ENCODE measurements at regions not wholly inside any gene's neighbourhood (a gene's known extent, or its start where the extent isn't known, plus 50 kb on each side); places are given as distances from the start of the nearest gene placed in this dataset.
"Not testable (repeated sequence)": the region's sequence is repeated elsewhere in the genome, so short reads cannot be mapped to it uniquely, and the experiment has no call there.

DNA sequence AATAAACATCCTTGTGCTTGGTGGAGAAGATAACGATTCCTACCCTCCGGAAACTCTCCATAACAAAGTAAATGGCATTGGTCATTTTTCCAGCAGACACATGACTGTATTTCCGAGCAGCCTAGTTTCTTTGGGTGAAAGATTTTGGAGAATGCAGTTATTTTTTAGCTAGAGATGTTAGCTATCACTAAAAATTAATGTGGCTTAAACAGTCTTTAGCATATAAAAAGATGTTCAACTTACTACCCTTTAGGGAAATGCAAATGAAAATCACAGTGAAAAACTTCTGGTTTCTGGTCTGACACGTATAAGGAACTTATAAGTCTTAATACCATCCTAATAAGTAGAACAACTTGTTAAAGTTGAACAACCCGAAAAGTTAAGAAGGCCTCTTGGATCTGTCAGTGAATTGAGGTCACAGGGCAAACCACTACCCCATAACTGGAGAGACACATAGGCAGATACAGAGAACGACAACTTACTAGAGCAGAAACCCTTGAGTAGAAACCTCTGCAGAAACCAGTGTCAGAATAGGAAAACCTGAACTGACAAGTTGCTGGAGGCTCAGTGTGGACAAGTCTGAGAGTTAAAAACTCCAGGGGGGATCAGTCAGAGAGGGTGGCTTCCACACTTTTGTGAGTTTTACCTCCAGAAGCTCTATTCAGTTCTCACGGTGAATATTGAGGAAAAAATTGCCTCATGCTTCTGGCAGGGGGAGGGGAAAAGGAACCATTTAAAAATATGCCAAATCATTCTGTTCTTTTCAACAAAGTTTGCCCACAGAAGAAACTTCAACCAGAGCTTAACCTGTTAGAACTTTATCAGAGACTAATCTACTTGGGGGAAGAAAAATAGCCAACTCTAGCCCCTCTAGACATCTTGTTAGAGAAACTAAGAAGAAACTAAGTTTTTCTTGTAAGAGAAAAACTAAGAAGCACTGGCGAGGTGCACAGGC lies 325.2 kb upstream of the RPS23 start:
- DNase-seq (ENCODE audit: low read depth): no peak

DNA sequence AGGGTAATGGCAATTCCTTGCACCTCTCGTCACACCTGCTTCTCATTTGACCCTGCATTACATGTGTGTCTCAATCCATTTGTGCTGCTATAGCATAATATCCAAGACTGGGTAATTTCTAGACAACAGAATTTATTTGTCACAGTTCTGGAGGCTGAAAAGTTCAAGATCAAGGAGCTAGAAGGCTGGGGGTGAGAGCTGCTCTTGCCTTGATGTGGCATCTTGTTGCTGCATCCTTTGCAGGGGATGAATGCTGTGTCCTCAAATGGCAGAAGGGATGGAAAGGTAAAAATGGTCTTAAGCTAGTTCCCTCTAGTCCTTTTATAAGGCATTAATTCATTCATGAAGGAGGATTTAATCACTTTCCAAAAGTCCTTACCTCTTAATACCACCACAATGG lies 323.7 kb upstream of the RPS23 start:
- DNase-seq (ENCODE audit: low read depth): no peak

DNA sequence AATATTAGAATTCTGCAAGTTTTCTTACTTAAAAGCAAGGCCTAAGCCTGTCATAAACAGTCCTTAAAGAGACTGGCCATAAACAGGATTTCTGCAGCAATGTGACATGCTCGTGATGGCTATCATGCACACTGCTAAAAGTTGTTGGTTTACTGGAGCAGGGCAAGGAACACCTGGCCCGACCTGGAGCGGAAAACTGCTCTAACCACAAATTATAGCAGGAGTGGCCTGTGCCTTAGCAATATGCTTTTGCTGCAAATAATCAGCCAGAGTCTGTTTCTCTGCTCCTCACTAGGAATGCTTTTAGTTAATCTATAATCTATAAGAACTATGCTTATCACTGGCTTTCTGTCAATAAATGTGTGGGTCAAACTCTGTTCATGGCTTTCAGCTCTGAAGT lies 322.9 kb upstream of the RPS23 start:
- no peak for DNase-seq (ENCODE audit: low read depth)

DNA sequence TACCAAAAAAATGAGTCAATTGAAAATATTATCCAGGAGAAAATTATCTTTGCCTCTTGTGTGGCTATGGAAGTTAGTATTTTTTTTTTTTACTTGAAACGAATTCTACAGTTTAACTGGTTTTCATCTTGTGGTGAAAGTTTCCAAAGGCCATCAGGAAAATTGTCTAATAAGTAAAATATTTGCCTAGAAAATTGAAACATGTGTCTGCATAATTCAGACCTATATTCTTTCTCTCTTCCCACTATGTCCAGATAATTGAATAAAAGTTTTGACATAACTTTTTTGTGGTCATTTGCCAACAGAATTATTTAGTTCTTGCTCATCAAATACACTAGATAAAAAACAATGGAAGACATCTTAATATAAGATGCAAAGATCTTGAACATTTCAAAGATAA lies 321.5 kb upstream of the RPS23 start:
- DNase-seq (ENCODE audit: low read depth): no peak

DNA sequence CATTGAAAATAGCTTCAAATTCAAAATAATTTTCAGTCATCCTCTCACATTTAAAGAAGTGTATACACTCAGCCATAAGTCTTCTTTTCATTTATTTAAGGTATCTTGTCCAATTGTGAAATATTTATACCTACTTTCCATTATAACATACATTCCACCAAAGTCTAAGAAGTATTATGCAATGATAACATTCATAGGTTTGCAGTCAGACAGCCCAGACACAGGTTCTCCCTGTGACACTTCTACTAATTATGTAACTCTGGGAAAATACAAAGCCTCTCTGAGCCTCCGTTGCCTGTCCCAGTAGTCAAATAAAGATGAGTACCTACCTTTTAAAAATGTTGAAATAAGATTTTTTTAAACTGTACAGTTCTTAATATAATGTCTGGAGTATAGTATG lies 320.9 kb upstream of the RPS23 start:
- no peak for DNase-seq (ENCODE audit: low read depth)

DNA sequence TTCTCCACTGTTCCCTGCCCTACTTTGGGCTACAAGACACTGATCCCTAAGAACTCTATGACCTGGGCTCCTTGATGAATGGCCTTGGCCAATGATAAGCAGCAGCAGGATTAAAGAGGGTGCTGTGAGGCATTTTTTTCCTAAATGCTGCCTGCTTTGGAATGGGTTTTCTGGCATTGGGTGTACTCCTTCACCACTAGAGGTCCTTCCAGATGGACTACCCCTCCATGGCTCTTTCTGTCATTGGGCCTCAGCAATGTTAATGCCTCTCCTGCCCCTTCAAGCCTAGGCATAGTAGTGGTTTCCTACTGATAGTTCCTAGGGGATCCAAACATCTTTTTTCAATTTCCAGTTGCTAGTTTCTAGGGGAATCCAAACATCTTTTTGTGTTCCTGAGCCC lies 319.3 kb upstream of the RPS23 start:
- DNase-seq (ENCODE audit: low read depth): no peak

DNA sequence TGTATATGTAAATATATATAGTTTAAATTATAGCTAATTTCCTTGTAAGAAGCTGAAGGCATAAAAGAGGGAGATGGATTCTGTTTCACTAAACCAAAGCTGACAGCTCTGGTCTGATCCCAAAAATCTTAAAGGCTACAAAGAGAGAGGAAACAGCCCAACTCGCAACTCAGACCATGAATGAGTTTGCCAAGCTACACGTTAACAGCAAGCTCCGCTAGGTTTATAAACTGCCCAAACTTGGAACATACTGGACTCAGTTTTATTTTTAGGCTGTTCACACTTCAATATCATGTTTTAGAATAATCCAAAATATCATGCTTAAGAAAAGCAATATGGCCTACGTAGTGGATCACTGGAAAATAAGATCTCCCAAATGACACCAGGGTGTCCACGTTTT lies 318.3 kb upstream of the RPS23 start:
- DNase-seq (ENCODE audit: low read depth): no peak

DNA sequence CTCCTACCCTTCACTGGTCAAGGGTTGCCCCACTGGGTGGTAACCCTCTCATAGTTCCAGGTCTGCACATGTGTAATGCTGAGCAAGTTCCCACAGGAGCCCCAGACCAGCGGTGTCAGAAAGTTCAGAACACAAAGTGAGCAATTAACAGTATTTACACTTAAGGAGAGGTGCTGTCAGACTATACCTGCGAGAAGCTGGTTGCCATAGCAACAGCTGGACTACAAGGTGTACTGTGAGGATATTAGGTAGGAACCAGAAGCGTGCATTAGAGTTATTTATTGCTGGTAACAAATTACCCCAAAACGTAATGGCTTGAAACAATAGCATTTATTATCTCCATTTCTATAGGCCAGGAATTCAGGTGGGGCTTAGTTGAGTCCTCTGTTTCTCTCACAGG lies 317.0 kb upstream of the RPS23 start:
- no peak for DNase-seq (ENCODE audit: low read depth)

DNA sequence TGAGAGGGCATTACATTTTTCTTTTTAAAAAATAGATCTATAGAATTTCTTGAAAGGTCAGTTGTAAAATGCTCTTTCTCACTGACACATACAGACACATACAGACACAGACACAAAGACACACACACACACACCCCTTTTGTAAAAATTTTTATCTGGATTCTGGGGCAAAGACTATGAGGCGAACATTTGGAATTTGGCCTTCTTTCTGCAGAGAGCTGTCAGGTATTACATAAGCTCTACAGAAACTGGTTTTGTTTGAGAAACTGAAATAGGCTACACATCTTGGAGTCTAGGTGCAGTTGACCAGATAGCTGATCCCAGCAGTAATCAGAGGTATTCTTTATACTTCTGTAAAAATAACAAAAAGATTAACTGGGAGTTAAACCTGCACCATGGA lies 315.9 kb upstream of the RPS23 start:
- no peak for DNase-seq (ENCODE audit: low read depth)

DNA sequence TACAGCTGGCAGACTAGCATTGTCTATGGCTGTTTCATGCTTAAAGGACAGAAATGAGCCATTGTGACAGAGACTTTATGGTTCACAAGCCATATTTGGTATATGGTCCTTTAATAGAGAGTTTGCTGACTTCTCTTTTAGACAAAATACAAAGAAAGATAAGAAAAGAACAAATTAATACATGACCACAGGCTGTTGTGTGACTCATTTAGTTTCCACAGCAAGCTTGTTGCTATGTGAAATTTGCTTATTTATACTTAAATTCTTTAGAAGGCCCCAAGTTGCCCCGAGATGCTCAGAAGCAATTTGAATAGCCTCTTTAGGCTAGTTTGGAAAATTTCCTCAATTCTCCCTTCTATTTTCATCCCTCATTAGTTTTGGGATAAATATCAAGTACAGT lies 315.3 kb upstream of the RPS23 start:
- no peak for DNase-seq (ENCODE audit: low read depth)

DNA sequence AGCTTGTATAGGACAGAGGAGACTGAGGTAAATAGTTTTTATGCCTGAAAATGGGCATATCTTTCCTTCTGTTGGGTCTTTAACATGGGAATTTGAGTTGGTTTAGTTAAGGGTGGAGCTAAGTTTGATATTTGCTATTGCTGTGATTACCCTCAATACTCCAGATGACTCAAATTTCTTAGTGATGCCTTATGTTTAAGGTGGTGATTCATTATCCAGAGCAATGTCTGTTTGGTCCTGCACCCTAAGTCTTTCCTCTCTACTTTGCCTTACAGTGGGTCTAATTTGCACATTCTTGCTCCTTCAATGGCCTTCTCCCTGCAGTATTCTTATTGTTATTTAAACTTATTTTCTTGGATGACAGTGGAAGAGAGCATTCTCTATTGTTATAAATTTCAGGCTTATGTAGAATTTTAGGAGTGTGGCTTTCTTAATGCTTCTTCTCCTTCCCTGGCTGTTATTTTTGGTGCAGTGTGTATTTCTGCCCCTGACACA lies 312.9 kb upstream of the RPS23 start:
- no peak for DNase-seq (ENCODE audit: low read depth)

DNA sequence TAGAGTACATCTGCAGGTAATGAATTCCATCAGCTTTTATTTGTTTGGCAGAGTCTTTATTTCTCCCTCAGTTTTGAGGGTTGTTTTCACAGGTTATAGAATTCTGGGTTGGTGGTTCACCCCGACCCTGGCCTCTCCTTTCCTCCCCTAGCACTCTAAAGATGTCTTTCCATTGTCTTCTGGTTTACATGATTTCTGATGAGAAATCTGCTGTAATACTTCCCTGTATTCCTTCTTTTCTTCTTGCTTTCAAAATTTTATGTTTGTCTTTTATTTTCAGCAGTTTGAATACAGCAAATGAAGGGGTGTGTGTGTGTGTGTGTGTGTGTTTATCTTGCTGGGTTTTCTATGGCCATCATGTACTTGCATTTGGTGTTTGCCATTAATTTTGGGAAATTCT lies 312.0 kb upstream of the RPS23 start:
- no peak for DNase-seq (ENCODE audit: low read depth)

DNA sequence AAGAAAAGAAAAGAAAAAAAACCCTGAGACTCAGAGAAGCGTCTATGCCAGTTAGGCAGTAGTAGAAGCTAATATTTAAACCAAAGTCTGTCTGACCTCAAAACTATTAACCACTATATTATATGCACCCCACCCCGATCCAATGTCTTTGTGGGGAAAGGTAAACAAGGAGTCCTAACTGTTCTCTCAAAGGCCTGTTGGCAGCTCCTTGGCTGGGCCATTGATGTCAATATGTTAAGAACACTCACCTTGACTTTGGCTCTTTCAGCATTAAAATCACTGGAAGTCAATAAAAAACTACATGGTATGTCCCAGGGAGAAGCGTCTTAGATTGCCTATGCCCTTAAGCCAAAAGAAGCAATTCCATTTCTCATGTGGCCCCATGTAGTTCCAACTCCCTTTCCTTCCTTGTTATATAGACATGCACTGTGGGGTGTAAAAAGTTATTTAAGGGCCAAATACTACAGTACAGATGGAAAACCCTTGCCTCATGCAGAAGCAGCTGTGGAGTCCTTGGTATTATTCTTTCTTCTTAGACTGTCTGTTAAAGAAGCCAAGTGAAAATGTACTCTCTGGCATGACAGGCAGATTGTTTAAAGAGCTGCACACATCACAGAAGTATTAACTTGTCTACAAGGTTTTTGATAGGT lies 308.6 kb upstream of the RPS23 start:
- no peak for DNase-seq (ENCODE audit: low read depth)

DNA sequence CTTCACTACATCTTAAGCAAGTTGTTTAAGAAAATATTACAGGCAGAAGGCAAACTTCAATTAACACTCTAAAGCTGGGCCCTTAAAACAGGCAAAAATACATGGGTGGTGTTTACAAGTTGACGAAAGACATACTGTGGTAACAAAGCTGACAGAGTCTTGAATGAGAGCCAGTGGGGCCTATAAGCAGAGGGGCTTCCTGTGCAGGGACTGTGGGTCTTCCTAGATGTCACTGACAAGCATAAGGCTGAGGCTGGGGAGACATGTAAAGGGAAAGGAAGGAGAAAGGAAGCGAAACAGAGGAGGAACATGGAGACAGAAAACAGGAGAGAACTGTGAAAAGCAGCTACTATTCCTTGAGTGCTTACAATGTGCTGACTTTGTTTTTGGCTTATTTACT lies 308.0 kb upstream of the RPS23 start:
- no peak for DNase-seq (ENCODE audit: low read depth)

DNA sequence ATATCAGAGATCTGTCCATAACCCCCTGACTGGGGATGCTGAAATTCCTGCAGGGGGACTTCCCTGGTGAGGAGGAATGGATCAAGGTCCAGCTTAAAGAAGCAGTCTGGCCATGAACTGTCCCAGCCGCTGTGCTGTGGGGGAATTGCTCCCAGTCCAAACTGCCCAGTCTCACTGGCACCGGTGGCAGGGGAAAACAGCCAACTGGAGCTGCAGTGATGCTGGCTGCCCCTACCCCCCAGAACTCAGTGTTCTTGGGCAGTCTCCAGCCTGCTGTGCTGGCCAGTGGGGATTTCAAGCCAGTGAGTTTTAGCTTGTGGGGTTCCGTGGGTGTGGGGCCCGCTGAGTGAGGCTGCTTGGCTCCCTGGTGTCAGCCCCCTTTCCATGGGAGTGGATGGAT lies 306.5 kb upstream of the RPS23 start:
- no peak for DNase-seq (ENCODE audit: low read depth)

DNA sequence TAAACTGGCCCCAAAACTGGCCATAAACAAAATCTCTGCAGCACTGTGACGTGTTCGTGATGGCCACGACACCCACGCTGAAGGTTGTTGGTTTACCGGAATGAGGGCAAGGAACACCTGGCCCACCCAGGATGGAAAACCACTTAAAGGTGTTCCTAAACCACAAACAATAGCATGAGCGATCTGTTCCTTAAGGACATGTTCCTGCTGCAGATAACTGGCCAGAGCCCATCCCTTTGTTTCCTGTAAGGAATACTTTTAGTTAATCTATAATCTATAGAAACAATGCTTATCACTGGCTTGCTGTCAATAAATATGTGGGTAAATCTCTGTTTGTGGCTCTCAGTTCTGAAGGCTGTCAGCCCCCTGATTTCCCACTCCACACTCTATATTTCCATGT lies 305.2 kb upstream of the RPS23 start:
- DNase-seq (ENCODE audit: low read depth): not testable (repeated sequence)

DNA sequence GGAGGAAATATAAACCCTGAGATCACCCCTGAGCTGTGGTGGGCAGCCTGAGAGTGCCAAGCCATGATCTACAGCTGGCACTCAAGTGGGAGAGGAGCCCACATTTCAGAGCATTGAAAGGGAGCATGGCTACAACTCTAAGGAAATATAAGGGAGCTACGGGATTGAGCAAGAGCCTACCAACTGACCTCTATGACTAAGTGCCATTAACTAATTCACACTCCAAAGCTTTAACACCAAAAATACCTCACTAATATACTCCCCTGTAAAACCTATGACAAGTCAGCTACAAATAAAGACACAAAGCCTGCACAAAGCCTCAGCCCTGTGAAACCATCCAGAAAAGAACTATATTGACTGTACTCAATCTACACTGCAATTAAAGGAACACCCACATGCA lies 286.8 kb upstream of the RPS23 start:
- DNase-seq (ENCODE audit: low read depth): no peak

DNA sequence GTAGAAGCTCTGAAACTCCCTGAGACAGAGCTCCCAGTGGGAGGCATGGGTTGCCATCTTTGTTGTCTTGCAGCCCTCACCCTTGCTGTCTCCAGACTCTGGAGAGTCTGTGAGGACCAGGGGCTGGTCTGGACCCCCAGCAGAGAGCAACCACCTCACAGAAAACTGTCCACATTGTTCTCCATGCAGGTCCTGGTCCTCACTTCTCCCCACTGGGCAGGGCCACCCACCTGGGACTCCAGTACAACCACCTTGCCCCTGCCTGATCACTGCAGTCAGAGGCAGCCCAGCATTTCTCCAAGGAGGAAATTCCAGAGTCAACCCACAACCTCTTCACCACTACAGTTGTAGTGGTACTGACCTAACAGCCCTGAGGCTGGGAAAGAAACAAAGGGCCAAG lies 285.6 kb upstream of the RPS23 start:
- DNase-seq (ENCODE audit: low read depth): no peak

DNA sequence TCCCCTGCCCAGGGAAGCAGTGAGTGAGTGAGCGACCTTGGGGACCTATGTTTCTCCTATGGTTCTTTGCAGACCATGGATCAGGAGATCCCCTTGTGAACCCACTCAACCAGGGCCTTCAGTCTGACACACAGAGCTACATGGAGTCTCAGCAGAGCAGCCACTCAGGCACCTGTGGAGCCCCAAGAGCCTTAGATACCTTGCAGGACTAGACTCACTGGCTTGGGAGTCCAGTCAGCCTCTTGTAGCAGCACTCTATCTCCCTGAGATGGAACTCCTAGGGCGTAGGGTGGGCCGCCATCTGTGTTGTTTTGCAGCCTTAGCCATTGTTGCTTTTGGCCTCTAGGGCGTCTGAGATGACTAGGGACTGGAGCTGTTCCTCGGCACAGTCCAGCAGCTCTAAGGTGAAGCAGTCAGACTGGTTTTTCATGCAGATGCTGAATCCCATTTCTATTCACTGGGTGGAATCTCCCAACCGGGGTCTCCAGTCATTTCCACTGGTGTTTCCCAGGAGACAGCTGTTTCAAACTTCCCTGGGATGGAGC lies 284.6 kb upstream of the RPS23 start:
- DNase-seq (ENCODE audit: low read depth): no peak

DNA sequence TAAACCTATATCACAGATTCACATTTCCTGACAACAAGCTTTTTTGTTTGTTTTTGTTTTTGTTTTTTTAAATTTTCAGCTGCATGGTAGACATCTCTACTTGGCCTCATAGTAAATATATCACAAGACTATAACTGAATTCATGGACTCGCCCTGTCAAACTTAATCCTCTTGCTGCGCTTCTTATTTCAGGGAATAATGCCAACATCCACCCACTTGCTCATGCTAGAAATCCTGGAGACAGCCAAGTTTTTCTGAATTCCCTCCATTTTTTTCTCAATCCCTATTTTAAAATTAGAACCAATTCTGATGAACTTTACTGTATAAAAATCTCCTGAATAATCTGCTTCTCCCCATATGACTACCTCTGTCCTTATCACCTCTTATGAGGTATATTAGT lies 283.6 kb upstream of the RPS23 start:
- DNase-seq (ENCODE audit: low read depth): no peak

DNA sequence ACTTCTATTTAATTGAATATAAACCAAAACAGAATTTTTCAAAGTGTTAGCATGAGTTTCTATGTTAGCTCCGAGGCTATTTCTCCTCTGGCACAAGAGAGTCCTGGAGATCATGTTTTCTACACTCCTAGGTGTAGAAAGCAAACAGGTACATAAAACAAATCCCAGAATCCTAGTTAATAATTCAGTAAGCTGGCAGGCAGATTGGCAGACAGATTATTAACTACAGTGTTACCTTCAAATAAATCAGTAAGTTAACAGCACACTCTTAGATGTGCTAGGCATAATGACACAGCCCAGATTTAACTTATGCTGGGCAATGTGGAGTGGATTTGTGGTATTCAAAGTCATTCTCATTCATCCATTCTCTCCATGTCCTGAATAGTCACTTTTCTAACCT lies 282.8 kb upstream of the RPS23 start:
- no peak for DNase-seq (ENCODE audit: low read depth)

DNA sequence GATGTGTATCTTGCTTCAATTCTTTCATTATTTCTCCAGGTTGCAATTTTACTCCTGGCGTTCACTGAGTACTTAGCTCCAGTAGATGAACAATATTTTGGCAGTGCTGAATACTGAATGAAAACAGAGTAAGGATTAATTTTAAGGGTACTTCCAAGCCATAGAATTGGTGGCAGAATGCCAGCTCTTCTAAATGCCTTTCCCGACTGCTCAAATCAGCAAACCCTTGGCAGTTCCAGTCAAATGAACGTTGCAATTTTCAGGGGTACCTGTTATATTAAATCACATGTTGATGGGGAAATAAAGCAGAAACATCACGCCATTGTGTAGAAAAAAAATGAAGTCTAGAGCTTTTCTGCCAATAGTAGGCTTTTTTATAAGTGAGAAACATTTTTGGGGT lies 282.4 kb upstream of the RPS23 start:
- no peak for DNase-seq (ENCODE audit: low read depth)

DNA sequence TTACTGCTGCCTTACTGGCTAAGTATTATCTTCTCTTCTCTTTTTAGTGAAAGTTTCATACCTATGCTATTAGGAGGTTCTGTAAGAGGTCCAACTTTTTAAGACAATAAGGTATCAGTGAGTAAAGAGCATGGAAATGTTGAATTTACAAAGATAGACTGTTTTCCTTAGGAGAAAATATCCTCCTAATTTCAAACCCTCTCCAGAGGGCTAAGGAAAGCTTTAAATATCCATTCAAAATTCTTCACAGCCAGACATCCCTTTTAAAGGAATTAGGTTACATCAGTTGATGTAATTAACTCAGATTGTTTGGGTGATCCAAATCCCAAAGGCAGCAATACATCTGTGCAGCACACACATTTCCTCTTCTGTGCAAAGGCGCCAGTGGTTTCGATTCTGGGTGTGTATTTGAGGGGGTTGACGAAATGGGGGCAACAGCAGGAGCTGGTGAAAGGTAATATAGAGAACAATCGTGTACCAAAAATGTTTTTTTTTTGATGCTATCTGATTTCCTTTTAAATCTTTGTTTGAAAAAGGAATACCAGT lies 273.8 kb upstream of the RPS23 start:
- DNase-seq (ENCODE audit: low read depth): no peak
